GM23338 (cell line): ENCODE measurements at regions not wholly inside any gene's neighbourhood (a gene's known extent, or its start where the extent isn't known, plus 50 kb on each side); places are given as distances from the start of the nearest gene placed in this dataset.

ENCODE experiments used
- ATAC-seq: fragments of 200-7000 bp; cut with Tn5 transposase; 3 replicates; pipeline ENCODE4 v1.9.1; 2020
- DNase-seq: peaks from one replicate; pipeline ENCODE4 v3.0.0-alpha.2; 2015; ENCODE audit warnings: low spot score
- H2AFZ ChIP-seq: fragments of 200-600 bp; sonication (generic); 2 replicates; pipeline ENCODE4 v1.8.0; 2016; ENCODE audit warnings: antibody characterized with exemption, mild to moderate bottlenecking, moderate library complexity
- H3F3A ChIP-seq: fragments of 200-600 bp; sonication (generic); replicated peaks from 2 replicates; pipeline ENCODE4 v1.8.0; 2017; ENCODE audit warnings: antibody characterized with exemption, mixed run types, low read depth
- H3K27ac ChIP-seq: fragments of 200-600 bp; sonication (generic); 2 replicates; pipeline ENCODE4 v1.6.1; 2016; ENCODE audit warnings: low read depth
- H3K27me3 ChIP-seq: fragments of 200-600 bp; sonication (generic); 2 replicates; pipeline ENCODE4 v1.8.0; 2016; ENCODE audit warnings: mild to moderate bottlenecking, mixed run types, moderate library complexity; ENCODE audit not compliant: insufficient read depth
- H3K36me3 ChIP-seq: fragments of 200-600 bp; sonication (generic); 2 replicates; pipeline ENCODE4 v1.8.0; 2016; ENCODE audit warnings: mild to moderate bottlenecking; ENCODE audit not compliant: insufficient read depth
- H3K4me1 ChIP-seq: fragments of 200-600 bp; sonication (generic); 2 replicates; pipeline ENCODE4 v1.8.0; 2016; ENCODE audit warnings: mild to moderate bottlenecking, moderate library complexity; ENCODE audit not compliant: insufficient read depth
- H3K4me2 ChIP-seq: fragments of 200-600 bp; sonication (generic); 2 replicates; pipeline ENCODE4 v1.7.1; 2017; ENCODE audit warnings: mixed run types
- H3K4me3 ChIP-seq: fragments of 200-600 bp; sonication (generic); 2 replicates; pipeline ENCODE4 v1.6.1; 2016; ENCODE audit warnings: mixed run types
- H3K79me2 ChIP-seq: fragments of 200-600 bp; sonication (generic); replicated peaks from 2 replicates; pipeline ENCODE4 v1.8.0; 2017; ENCODE audit warnings: mild to moderate bottlenecking; ENCODE audit not compliant: insufficient read depth
- H3K9me2 ChIP-seq: fragments of 200-600 bp; sonication (generic); 2 replicates; pipeline ENCODE4 v1.8.0; 2017; ENCODE audit not compliant: insufficient read depth
- H4K20me1 ChIP-seq: fragments of 200-600 bp; sonication (generic); replicated peaks from 2 replicates; pipeline ENCODE4 v1.8.0; 2017; ENCODE audit warnings: mild to moderate bottlenecking; ENCODE audit not compliant: insufficient read depth
- H3K27ac Mint-ChIP-seq: 2 replicates; pipeline ENCODE4 v1.8.0; 2020; ENCODE audit warnings: inconsistent platforms, mild to moderate bottlenecking, moderate library complexity, mixed read lengths
- H3K27me3 Mint-ChIP-seq: 3 replicates; pipeline ENCODE4 v1.8.0; 2022; ENCODE audit warnings: low read depth, mild to moderate bottlenecking, moderate library complexity, mixed read lengths, inconsistent platforms; ENCODE audit not compliant: insufficient read depth, poor library complexity
- H3K36me3 Mint-ChIP-seq: 3 replicates; pipeline ENCODE4 v1.8.0; 2021; ENCODE audit warnings: low read depth, mild to moderate bottlenecking, inconsistent platforms, moderate library complexity, mixed read lengths
- H3K4me1 Mint-ChIP-seq: 3 replicates; pipeline ENCODE4 v1.8.0; 2020; ENCODE audit warnings: mild to moderate bottlenecking, inconsistent platforms, mixed read lengths
- H3K4me3 Mint-ChIP-seq: 3 replicates; pipeline ENCODE4 v1.8.0; 2021; ENCODE audit warnings: moderate library complexity, mild to moderate bottlenecking, inconsistent platforms, mixed read lengths
- H3K9me3 Mint-ChIP-seq: 3 replicates; pipeline ENCODE4 v1.8.0; 2020; ENCODE audit warnings: moderate library complexity, mild to moderate bottlenecking, inconsistent platforms, mixed read lengths
- EZH2 ChIP-seq: fragments of 200-600 bp; sonication (generic); IDR thresholded peaks from one replicate; pipeline ENCODE4 v1.8.0; 2017; ENCODE audit warnings: antibody characterized with exemption, mild to moderate bottlenecking, low read depth; ENCODE audit not compliant: unreplicated experiment
- EZH2phosphoT487 ChIP-seq: fragments of 200-600 bp; sonication (generic); IDR thresholded peaks from one replicate; pipeline ENCODE4 v1.8.1; 2018; ENCODE audit warnings: antibody characterized with exemption; ENCODE audit not compliant: unreplicated experiment
- JUNB ChIP-seq: IDR thresholded peaks from one replicate; pipeline ENCODE4 v1.6.1; 2016; ENCODE audit warnings: antibody characterized with exemption; ENCODE audit not compliant: unreplicated experiment
- NANOG ChIP-seq: IDR thresholded peaks from 2 replicates; pipeline ENCODE4 v1.6.1; 2016; ENCODE audit warnings: antibody characterized with exemption, borderline replicate concordance
- POLR2AphosphoS5 ChIP-seq: IDR thresholded peaks from 2 replicates; pipeline ENCODE4 v1.6.1; 2016; ENCODE audit warnings: antibody characterized with exemption, low read depth
- STAT1 ChIP-seq: IDR thresholded peaks from one replicate; pipeline ENCODE4 v1.6.1; 2016; ENCODE audit warnings: antibody characterized with exemption; ENCODE audit not compliant: unreplicated experiment
- ZNF114 ChIP-seq: fragments of 250-450 bp; sonication (Bioruptor Pico); IDR thresholded peaks from 2 replicates; pipeline ENCODE4 v1.5.0; 2020; ENCODE audit warnings: mild to moderate bottlenecking, moderate library complexity
- ZNF331 ChIP-seq: fragments of 250-450 bp; sonication (Bioruptor Pico); IDR thresholded peaks from 2 replicates; pipeline ENCODE4 v1.5.0; 2020; ENCODE audit warnings: low read depth, mild to moderate bottlenecking, moderate library complexity
- ZNF462 ChIP-seq: fragments of 250-450 bp; sonication (Bioruptor Pico); IDR thresholded peaks from 2 replicates; pipeline ENCODE4 v1.5.0; 2020; ENCODE audit warnings: mild to moderate bottlenecking, moderate library complexity

DNA sequence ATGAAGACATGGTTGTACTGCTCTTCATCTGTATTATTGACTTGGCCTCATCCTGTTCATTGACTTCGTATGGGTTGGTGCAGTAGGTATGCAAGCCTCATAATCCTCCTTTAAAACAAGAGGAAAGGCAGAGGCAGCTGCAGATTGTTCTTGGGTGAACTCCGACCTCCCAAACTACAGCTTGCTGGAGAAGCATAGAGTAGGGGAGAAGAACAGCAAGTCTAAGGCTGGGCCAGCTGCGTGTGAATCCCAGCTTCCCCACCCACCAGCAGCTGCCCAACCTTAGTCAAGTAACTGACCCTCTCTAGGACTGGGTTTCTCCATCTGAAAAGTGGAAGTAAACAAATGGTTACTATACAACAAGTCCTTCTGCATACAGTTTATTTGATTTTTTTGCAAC, 114.5 kb upstream of the WWC1 start:
- no peaks in the 10 kb centered on the region for H3F3A ChIP-seq
- Mint-ChIP-seq H3K36me3 (no peaks in the 10 kb centered on the region), H3K4me3 (no peak overlapping the region)

More for the DNA sequence above, 114.5 kb upstream of the WWC1 start:
- Histone ChIP-seq H2AFZ (no peak overlapping the region), H3K27me3 (no peaks in the 10 kb centered on the region), H3K4me1 (peaks cover 9% of the 10 kb centered on the region), H3K36me3 (no peaks in the 10 kb centered on the region), H3K9me2 (no peaks in the 10 kb centered on the region), H4K20me1 (no peaks in the 10 kb centered on the region), H3K27ac (no peak overlapping the region), H3K4me2 (no peak overlapping the region), H3K4me3 (no peak overlapping the region), H3K79me2 (no peaks in the 10 kb centered on the region)
- no peak for TF ChIP-seq ZNF462
- no peak for TF ChIP-seq EZH2phosphoT487
- no peak for TF ChIP-seq NANOG
- no peak for TF ChIP-seq ZNF331 (CRISPR knock-in tag)
- no peak for TF ChIP-seq STAT1
- TF ChIP-seq POLR2AphosphoS5 = no peak
- TF ChIP-seq JUNB = no peak
- no peak for TF ChIP-seq ZNF114 (CRISPR knock-in tag)
- no peak for TF ChIP-seq EZH2
- ATAC-seq = no peak
- DNase-seq = no peak
- H3K4me1 Mint-ChIP-seq = peaks cover 17% of the 10 kb centered on the region
- peaks cover 2% of the 10 kb centered on the region for H3K27me3 Mint-ChIP-seq
- no peaks in the 10 kb centered on the region for H3K9me3 Mint-ChIP-seq
- H3K27ac Mint-ChIP-seq = no peak overlapping the region
